SK-N-SH (cell line): ENCODE measurements at regions not wholly inside any gene's neighbourhood (a gene's known extent, or its start where the extent isn't known, plus 50 kb on each side); places are given as distances from the start of the nearest gene placed in this dataset.
A peak's percentile ranks its signal among the peaks of the same experiment; 100 is the strongest.

Experiments
- CTCF ChIA-PET: fragments of 300-600, 350-600 bp; formaldehyde crosslinking; extraction: SDS; loops from one replicate; lab custom pipeline; 2021; lab: Yijun Ruan, JAX
- POLR2A ChIA-PET: fragments of 350-600 bp; sonication (Branson Sonifier 250); formaldehyde crosslinking; extraction: SDS; loops from one replicate; lab custom pipeline; 2020; ENCODE audit warnings: antibody characterized with exemption, inconsistent platforms; lab: Yijun Ruan, JAX
- DNase-seq: peaks from one replicate; pipeline ENCODE4 v3.0.0; 2012
- H2AFZ ChIP-seq: fragments of 200-600 bp; sonication (generic); 2 replicates; pipeline ENCODE4 v1.8.1; 2016; ENCODE audit warnings: antibody characterized with exemption, mild to moderate bottlenecking, low read depth
- H3F3A ChIP-seq: fragments of 200-600 bp; sonication (generic); replicated peaks from 2 replicates; pipeline ENCODE3; 2016; ENCODE audit warnings: antibody characterized with exemption, mild to moderate bottlenecking; ENCODE audit not compliant: insufficient read depth
- H3K27ac ChIP-seq, 2 experiments: fragments of 200-500 bp in 1 of 2; fragments of 200-600 bp in 1 of 2; sonication (Bioruptor generic) in 1 of 2; sonication (generic), shearing (Covaris generic) in 1 of 2; 2 replicates each; pipeline versions ENCODE4 v1.5.1 to v1.6.1; 2014 to 2016; ENCODE audit warnings: low read depth in 2 of 2, inconsistent platforms in 1 of 2, low read length in 1 of 2, mild to moderate bottlenecking in 1 of 2, mixed read lengths in 1 of 2
- H3K27me3 ChIP-seq: fragments of 200-600 bp; sonication (generic), shearing (Covaris generic); 2 replicates; pipeline ENCODE4 v1.6.1; 2016; ENCODE audit warnings: mixed run types; ENCODE audit not compliant: insufficient read depth
- H3K36me3 ChIP-seq, 2 experiments: fragments of 200-500 bp in 1 of 2; fragments of 200-600 bp in 1 of 2; sonication (Bioruptor generic) in 1 of 2; sonication (generic) in 1 of 2; replicated peaks in 1 of 2; 2 replicates each; pipeline versions ENCODE3 to v1.5.1; 2014 to 2016; ENCODE audit warnings: low read length in 1 of 2, mild to moderate bottlenecking in 1 of 2; ENCODE audit not compliant: insufficient read depth in 2 of 2, control insufficient read depth in 1 of 2
- H3K4me1 ChIP-seq, 2 experiments: fragments of 200-500 bp in 1 of 2; fragments of 200-600 bp in 1 of 2; sonication (Bioruptor generic) in 1 of 2; sonication (generic), shearing (Covaris generic) in 1 of 2; 2 replicates each; pipeline versions ENCODE4 v1.5.1 to v1.6.1; 2014 to 2016; ENCODE audit warnings: low read depth in 1 of 2, low read length in 1 of 2, mixed run types in 1 of 2; ENCODE audit not compliant: insufficient read depth in 2 of 2, control insufficient read depth in 1 of 2
- H3K4me2 ChIP-seq: fragments of 200-600 bp; sonication (generic), shearing (Covaris generic); 2 replicates; pipeline ENCODE4 v1.6.1; 2017; ENCODE audit warnings: mixed run types
- H3K4me3 ChIP-seq, 2 experiments: fragments of 200-500 bp in 1 of 2; fragments of 200-600 bp in 1 of 2; sonication (Bioruptor generic) in 1 of 2; sonication (generic), shearing (Covaris generic) in 1 of 2; 2 replicates each; pipeline versions ENCODE4 v1.5.1 to v1.8.1; 2014 to 2016; ENCODE audit warnings: low read depth in 2 of 2, inconsistent platforms in 1 of 2, low read length in 1 of 2, mild to moderate bottlenecking in 1 of 2, mixed read lengths in 1 of 2, moderate library complexity in 1 of 2
- H3K79me2 ChIP-seq: fragments of 200-600 bp; sonication (generic); 2 replicates; pipeline ENCODE4 v1.8.1; 2017; ENCODE audit warnings: mild to moderate bottlenecking; ENCODE audit not compliant: insufficient read depth
- H3K9ac ChIP-seq: fragments of 200-600 bp; sonication (generic); 2 replicates; pipeline ENCODE4 v1.6.1; 2017; ENCODE audit warnings: mixed run types
- H3K9me2 ChIP-seq: fragments of 200-600 bp; sonication (generic); 2 replicates; pipeline ENCODE4 v1.6.1; 2017; ENCODE audit warnings: mixed run types
- H3K9me3 ChIP-seq: fragments of 200-600 bp; sonication (generic); 2 replicates; pipeline ENCODE4 v1.6.1; 2017; ENCODE audit warnings: mixed run types, mild to moderate bottlenecking, moderate library complexity
- H4K20me1 ChIP-seq: fragments of 200-600 bp; sonication (generic); 2 replicates; pipeline ENCODE4 v1.6.1; 2017; ENCODE audit warnings: mild to moderate bottlenecking, mixed run types; ENCODE audit not compliant: insufficient read depth
- FOXJ3 ChIP-seq: sonication (generic); formaldehyde crosslinking; IDR thresholded peaks from 2 replicates; pipeline ENCODE4 v1.5.1; 2020; ENCODE audit warnings: mild to moderate bottlenecking, missing genetic modification reagents
- FOXM1 ChIP-seq: IDR thresholded peaks from 2 replicates; pipeline ENCODE4 v1.4.0; 2012; ENCODE audit warnings: low read depth, mild to moderate bottlenecking
- GABPA ChIP-seq: IDR thresholded peaks from 2 replicates; pipeline ENCODE4 v1.4.0; 2012; ENCODE audit warnings: low read depth, mild to moderate bottlenecking
- GATA2 ChIP-seq: sonication (generic); formaldehyde crosslinking; IDR thresholded peaks from 2 replicates; pipeline ENCODE4 v1.5.0; 2020; ENCODE audit warnings: mild to moderate bottlenecking, missing genetic modification reagents
- JUND ChIP-seq: IDR thresholded peaks from 2 replicates; pipeline ENCODE4 v1.4.0; 2012
- MEF2A ChIP-seq: IDR thresholded peaks from 2 replicates; pipeline ENCODE4 v1.4.0; 2012; ENCODE audit warnings: low read depth, borderline replicate concordance
- NFIC ChIP-seq: IDR thresholded peaks from 2 replicates; pipeline ENCODE4 v1.4.0; 2012; ENCODE audit warnings: borderline replicate concordance
- NRF1 ChIP-seq: IDR thresholded peaks from 2 replicates; pipeline ENCODE4 v1.6.1; 2012; ENCODE audit warnings: low read depth, mild to moderate bottlenecking, low read length
- POLR2AphosphoS5 ChIP-seq: IDR thresholded peaks from 2 replicates; pipeline ENCODE4 v1.6.1; 2012; ENCODE audit warnings: low read depth, low read length
- RXRA ChIP-seq: IDR thresholded peaks from 2 replicates; pipeline ENCODE4 v1.4.0; 2012; ENCODE audit warnings: low read depth, mild to moderate bottlenecking, borderline replicate concordance
- SMC3 ChIP-seq: IDR thresholded peaks from 2 replicates; pipeline ENCODE4 v1.6.1; 2012; ENCODE audit warnings: low read depth, low read length, improper control_type of control experiment
- TEAD4 ChIP-seq: IDR thresholded peaks from 2 replicates; pipeline ENCODE4 v1.4.0; 2012; ENCODE audit warnings: mild to moderate bottlenecking, borderline replicate concordance; ENCODE audit not compliant: insufficient read depth
- YY1 ChIP-seq: IDR thresholded peaks from 2 replicates; pipeline ENCODE4 v1.4.0; 2012; ENCODE audit warnings: low read depth, mild to moderate bottlenecking
- WGBS: methylation state at CpG from one replicate; pipeline ENCODE4 v1.1.6; 2017; ENCODE audit warnings: low lambda C conversion rate; 5-methylcytosine and 5-hydroxymethylcytosine counted together
- TF ChIP-seq, protein P1 (sequence below): IDR thresholded peaks from 2 replicates; pipeline ENCODE4 v1.4.0; 2012; ENCODE audit warnings: low read depth
- TF ChIP-seq, protein P2 (sequence below): IDR thresholded peaks from 2 replicates; pipeline ENCODE4 v1.4.0; 2012; ENCODE audit warnings: low read depth, borderline replicate concordance
- TF ChIP-seq, protein P3 (sequence below): fragments of 150-350 bp; IDR thresholded peaks from 2 replicates; pipeline ENCODE4 v1.6.1; 2016; ENCODE audit warnings: mild to moderate bottlenecking, low read depth, low read length

DNA sequence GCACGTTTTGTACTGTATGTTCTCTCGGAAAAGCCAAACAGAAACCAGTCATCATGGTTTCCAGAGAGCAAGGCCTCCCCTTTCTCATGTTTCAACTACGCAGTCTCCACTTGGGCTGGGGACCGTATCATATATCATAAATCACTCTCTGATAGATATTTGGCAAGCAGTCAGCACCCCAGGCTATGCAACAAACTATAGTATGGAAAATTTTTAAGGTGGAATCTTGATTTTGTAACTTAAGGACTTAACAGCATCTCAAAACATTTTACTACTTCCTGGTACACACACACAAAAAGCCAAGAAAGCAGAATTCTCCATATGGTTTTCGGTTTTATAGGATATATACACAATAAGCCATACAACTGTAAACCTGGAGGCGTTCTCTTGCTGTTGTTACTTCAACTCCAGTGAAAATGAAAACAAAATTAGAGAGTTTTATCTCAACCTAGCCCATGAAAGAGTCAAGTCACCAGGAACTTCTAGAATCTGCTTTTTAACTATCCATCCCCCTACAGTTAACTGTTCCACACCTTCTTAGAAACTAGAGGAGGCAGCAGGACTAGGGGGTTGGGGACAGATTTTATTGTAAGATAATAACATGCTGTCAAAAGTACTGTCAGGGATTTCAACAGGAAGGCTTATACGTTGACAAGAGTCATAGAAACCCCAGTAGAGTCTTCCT is 283.4 kb downstream of the NFIB start (continued):
- TF ChIP-seq SMC3: no peak
- peak; percentile 74 for TF ChIP-seq NFIC
- TF ChIP-seq, protein P1, sequence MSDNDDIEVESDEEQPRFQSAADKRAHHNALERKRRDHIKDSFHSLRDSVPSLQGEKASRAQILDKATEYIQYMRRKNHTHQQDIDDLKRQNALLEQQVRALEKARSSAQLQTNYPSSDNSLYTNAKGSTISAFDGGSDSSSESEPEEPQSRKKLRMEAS: no peak
- TF ChIP-seq GABPA: no peak
- no peak for TF ChIP-seq POLR2AphosphoS5
- TF ChIP-seq NRF1: no peak
- no peak for TF ChIP-seq FOXJ3
- TF ChIP-seq GATA2 (CRISPR knock-in tag): no peak
- TF ChIP-seq MEF2A: no peak
- TF ChIP-seq RXRA: no peak

DNA sequence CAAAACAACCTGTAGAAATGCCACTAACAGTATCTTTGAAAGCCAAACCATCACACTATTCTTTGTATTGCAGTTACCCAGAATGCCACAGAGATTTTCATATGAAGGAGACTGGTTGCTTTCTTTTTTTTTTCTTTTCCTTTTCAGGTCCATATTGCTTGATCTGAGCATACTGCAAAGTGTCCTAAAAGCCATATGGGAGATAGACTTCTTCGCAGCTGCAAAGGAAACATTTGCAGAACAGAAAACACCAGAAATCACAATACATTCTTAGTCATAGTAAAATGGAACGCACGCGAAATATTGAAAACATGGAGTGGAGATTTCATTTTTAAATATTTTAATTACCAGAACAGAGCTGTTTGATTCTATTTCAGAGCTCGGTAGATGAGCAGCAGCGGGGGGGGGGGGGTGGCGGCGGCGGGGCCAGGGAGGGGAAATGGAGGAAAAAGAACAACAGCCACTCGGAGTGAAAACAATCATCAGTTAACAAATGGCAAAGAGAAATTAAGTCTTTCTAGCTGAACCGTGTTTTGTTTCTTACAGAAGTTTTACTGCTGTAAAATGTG is 284.1 kb downstream of the NFIB start:
- Histone ChIP-seq H3K27me3 (no peaks in the 10 kb centered on the region), H3K27ac (no peak overlapping the region), H3K9me2 (no peaks in the 10 kb centered on the region), H2AFZ (no peak overlapping the region; the same call in 1 of the 2 replicates), H3K9me3 (no peaks in the 10 kb centered on the region), H3K4me3 (no peak overlapping the region), H3K79me2 (no peaks in the 10 kb centered on the region), H3K9ac (no peak overlapping the region), H3K4me1 (peaks cover 0 to 4% of the 10 kb centered on the region in 2 experiments; a peak in 2 of 4 replicates), H3K4me2 (no peak overlapping the region), H3F3A (no peaks in the 10 kb centered on the region), H3K36me3 (no peaks in the 10 kb centered on the region), H4K20me1 (no peaks in the 10 kb centered on the region)
- 82% methylated on average over 11 of the region's 11 CpGs for whole genome bisulfite sequencing
- POLR2A ChIA-PET: no interaction called here
- no peak for DNase-seq
- TF ChIP-seq GATA2 (CRISPR knock-in tag) (no peak), JUND (no peak), RXRA (no peak), TEAD4 (no peak), FOXM1 (no peak), GABPA (no peak), YY1 (no peak)
- TF ChIP-seq, protein P2, sequence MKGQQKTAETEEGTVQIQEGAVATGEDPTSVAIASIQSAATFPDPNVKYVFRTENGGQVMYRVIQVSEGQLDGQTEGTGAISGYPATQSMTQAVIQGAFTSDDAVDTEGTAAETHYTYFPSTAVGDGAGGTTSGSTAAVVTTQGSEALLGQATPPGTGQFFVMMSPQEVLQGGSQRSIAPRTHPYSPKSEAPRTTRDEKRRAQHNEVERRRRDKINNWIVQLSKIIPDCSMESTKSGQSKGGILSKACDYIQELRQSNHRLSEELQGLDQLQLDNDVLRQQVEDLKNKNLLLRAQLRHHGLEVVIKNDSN: no peak
- TF ChIP-seq, protein P3, sequence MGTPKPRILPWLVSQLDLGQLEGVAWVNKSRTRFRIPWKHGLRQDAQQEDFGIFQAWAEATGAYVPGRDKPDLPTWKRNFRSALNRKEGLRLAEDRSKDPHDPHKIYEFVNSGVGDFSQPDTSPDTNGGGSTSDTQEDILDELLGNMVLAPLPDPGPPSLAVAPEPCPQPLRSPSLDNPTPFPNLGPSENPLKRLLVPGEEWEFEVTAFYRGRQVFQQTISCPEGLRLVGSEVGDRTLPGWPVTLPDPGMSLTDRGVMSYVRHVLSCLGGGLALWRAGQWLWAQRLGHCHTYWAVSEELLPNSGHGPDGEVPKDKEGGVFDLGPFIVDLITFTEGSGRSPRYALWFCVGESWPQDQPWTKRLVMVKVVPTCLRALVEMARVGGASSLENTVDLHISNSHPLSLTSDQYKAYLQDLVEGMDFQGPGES: no peak
- CTCF ChIA-PET: no interaction called here
